WTC11 (cell line): ENCODE measurements at regions not wholly inside any gene's neighbourhood (a gene's known extent, or its start where the extent isn't known, plus 50 kb on each side); places are given as distances from the start of the nearest gene placed in this dataset.

Experiments
- FOXP1 ChIP-seq: sonication (generic); formaldehyde crosslinking; IDR thresholded peaks from 2 replicates; pipeline ENCODE4 v1.8.0; 2022; ENCODE audit warnings: missing genetic modification reagents, mild to moderate bottlenecking, moderate library complexity, borderline replicate concordance
- MYBL2 ChIP-seq: sonication (generic); formaldehyde crosslinking; IDR thresholded peaks from 2 replicates; pipeline ENCODE4 v1.8.1; 2023; ENCODE audit warnings: mild to moderate bottlenecking, moderate library complexity, missing genetic modification reagents
- TEAD4 ChIP-seq: sonication (generic); formaldehyde crosslinking; IDR thresholded peaks from 2 replicates; pipeline ENCODE4 v1.8.0; 2022; ENCODE audit warnings: mild to moderate bottlenecking, missing genetic modification reagents
- ZNF423 ChIP-seq: fragments of 250-450 bp; sonication (Bioruptor Pico); IDR thresholded peaks from 2 replicates; pipeline ENCODE4 v2.1.2; 2022; ENCODE audit warnings: mild to moderate bottlenecking, moderate library complexity
- TF ChIP-seq, protein P1 (sequence below): fragments of 200-600 bp; IDR thresholded peaks from 2 replicates; pipeline ENCODE4 v1.8.0; 2022; ENCODE audit warnings: antibody characterized with exemption
- TF ChIP-seq, protein P2 (sequence below): sonication (generic); formaldehyde crosslinking; IDR thresholded peaks from 2 replicates; pipeline ENCODE4 v1.8.0; 2022; ENCODE audit warnings: mild to moderate bottlenecking, missing genetic modification reagents

- TF ChIP-seq ZNF423 (CRISPR knock-in tag): no peak
- no peak for TF ChIP-seq MYBL2 (CRISPR knock-in tag)
- no peak for TF ChIP-seq FOXP1 (CRISPR knock-in tag)
- TF ChIP-seq, protein P1, sequence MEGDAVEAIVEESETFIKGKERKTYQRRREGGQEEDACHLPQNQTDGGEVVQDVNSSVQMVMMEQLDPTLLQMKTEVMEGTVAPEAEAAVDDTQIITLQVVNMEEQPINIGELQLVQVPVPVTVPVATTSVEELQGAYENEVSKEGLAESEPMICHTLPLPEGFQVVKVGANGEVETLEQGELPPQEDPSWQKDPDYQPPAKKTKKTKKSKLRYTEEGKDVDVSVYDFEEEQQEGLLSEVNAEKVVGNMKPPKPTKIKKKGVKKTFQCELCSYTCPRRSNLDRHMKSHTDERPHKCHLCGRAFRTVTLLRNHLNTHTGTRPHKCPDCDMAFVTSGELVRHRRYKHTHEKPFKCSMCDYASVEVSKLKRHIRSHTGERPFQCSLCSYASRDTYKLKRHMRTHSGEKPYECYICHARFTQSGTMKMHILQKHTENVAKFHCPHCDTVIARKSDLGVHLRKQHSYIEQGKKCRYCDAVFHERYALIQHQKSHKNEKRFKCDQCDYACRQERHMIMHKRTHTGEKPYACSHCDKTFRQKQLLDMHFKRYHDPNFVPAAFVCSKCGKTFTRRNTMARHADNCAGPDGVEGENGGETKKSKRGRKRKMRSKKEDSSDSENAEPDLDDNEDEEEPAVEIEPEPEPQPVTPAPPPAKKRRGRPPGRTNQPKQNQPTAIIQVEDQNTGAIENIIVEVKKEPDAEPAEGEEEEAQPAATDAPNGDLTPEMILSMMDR: no peak
- TF ChIP-seq, protein P2, sequence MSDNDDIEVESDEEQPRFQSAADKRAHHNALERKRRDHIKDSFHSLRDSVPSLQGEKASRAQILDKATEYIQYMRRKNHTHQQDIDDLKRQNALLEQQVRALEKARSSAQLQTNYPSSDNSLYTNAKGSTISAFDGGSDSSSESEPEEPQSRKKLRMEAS (CRISPR knock-in tag): no peak
- no peak for TF ChIP-seq TEAD4
These were observed 174.2 kb downstream of the TMEM161B start for GRCh38 chr5:88094403-88094802.
